ENCODE measurements at regions not wholly inside any gene's neighbourhood (a gene's known extent, or its start where the extent isn't known, plus 50 kb on each side); places are given as distances from the start of the nearest gene placed in this dataset.
A peak's percentile ranks its signal among the peaks of the same experiment; 100 is the strongest.
"Not testable (repeated sequence)": the region's sequence is repeated elsewhere in the genome, so short reads cannot be mapped to it uniquely, and the experiment has no call there.

DNA sequence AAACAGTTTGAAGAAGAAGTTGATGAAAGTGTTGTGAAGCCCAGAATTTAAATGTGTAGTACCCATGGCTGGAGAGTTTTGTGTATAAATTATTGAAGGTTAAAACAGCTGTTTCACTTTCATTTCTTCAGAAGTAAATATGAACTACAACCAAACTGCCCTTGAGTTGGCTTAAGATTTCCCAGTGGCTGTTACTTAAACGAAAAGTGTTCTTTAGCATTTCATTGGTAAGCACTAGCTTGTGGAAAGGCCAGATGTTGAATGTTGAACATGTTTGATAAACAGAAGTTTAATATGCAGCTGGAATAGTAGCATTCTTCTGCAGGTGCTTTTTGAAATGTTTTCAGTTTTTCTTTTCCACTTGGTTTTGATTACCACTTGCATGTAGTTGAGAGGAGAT is 83.2 kb upstream of the TNRC6B start:
- DNase-seq, result no peak

DNA sequence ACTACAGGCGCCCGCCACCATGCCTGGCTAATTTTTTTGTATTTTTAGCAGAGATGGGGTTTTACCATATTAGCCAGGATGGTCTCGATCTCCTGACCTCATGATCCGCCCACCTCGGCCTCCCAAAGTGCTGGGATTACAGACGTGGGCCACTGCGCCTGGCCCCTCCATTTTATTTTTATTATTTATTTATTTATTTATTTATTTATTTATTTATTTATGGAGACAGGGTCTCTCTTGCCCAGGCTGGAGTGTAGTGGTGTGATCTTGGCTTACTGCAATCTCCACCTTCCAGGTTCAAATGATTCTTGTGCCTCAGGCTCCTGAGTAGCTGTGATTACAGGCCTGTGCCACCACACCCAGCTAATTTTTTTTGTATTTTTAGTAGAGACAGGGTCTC is 77.8 kb upstream of the TNRC6B start:
- not testable (repeated sequence) for DNase-seq

DNA sequence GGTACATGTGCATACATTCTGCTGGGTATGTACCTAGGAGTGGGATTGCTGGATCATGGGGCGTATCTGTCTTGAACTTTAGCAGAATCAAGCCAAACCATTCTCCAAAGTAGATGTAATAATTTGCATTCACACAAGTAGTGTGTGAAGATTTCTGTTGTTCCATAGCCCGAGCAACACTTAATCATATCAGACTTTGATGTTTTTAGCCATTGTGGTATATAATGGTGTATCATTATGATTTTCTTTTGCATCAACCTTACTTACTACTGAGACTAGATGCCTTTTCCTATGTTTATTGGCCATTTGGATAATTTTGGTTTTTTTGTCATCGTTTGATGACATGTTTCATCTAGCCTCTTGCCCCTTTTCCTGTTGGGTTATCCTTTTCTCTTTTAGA is 72.0 kb upstream of the TNRC6B start:
- DNase-seq, result no peak

DNA sequence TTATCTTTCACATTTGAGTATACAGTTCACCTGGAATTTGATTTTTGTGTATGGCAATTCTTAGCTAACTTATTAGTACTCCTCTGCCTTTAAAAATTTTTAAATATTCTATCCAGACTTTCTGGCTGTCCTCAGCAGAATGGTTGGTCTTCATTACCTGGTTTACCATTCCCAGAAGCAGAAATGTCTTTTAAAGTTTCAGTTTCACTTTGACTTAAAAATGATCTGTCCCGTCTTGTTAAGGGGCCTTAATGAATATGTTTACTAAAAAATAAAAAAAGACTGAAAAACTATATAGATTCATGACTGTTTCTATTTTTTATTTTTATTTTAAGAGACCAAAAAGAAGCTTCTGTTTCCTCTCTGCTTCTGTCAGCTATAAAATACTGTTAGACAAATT is 70.5 kb upstream of the TNRC6B start:
- DNase-seq, result no peak

DNA sequence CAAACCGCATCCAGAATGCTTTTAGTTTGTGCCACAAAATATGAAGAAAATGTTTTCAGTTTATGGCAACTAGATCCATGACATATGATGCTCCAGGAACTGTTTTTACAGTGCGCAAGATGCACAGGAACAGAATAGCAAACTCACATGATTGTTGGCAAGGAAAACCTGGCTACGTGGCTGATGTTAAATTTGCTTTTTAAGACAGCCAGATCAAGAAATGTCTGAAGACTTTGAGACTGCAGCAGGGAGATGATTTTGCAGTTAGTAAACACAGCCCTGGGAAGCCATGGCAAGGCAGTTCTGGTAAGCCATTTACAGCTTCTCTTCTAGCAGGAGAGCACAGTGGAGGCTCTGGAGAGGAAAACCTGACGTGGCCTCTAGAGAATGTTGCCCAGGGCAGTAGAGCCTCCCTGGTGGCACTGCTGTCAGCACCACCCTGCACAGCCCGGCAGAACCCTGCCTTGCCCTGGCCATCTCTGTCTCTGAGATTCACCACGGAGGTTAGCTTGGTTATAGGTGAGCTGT is 69.8 kb upstream of the TNRC6B start:
- no peak for DNase-seq

DNA sequence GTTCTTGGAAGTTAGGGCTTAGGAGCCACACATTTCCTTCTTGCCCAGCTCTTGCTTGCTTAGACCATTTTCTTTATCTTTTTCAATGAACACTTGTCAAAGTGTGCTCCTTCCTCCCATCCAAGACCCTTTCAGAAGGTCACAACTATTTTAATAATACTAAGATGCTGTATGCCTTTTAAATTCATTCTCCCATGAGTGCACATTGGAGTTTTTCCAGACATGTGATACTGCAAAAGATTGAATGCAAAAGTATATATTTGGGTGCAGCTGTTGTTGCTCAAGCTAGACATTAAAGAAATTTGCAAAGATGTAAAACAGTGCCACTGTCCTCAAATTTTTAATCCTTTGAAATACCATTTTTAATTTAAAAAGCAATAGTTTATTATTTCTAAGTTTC is 69.3 kb upstream of the TNRC6B start:
- no peak for DNase-seq

DNA sequence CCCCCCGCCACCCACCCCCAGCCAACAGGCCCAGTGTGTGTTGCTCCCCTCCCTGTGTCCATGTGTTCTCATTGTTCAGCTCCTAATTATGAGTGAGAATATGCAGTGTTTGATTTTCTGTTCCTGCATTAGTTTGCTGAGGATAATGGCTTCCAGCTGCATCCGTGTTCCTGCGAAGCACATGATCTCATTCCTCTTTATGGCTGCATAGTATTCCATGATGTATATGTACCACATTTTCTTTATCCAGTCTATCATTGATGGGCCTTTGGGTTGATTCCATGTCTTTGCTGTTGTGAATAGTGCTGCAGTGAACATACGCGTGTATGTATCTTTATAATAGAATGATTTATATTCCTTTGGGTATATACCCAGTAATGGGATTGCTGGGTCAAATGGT is 68.8 kb upstream of the TNRC6B start:
- not testable (repeated sequence) for DNase-seq

DNA sequence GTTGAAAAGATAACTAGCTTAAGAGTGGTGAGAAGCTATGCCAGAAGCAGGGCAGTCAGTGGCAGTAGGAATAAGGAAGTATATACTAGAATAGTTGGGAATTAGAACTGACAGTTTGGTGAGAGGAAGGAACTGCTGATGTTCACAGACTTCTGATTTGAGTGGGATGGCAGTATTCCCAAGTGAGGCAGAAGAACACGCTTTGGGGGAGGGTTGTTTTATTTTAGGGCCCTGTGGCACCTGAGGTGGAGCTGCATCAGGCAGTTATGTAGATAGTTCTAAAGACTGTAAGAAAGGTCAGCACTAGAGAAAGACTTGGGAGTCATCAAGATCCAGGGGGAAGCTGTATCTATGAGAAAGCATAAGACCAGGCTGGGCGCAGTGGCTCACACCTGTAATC is 66.3 kb upstream of the TNRC6B start:
- DNase-seq, result no peak

DNA sequence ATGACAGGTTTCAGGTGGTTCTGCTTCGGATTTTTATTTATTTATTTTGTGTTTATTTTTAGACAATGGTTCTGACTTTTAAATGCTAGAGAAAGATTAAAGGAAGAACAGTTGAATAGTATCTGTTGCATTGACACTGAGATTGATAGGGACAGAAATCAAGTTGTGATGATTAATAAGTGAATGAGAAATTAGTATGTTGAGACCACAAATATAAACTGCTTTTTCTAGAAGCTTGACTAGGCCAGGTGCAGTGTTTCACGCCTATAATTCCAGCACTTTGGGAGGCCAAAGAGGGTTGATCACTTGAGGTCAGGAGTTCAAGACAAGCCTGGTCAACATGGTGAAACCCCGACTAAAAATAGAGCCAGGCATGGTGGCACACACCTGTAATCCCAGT is 65.1 kb upstream of the TNRC6B start:
- DNase-seq, result no peak

DNA sequence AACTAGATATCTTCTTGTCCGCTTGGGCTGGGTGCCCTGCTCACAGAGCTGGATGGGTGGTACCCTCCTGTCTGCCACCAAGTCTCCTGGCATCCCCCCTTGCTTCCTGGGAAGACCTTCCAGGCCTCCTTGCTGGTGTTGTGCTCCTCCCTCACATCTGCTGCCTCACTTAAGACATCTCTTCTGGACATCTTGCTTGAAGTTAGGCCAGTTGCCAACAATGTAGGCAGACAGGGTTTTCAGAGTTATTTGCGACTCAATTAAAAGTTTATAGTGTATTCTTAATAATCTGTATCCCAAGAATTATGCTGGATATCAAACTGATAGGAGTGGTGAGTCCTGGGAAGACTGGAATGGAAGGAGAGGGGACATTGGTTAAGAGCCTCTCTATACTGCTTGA is 64.0 kb upstream of the TNRC6B start:
- no peak for DNase-seq

DNA sequence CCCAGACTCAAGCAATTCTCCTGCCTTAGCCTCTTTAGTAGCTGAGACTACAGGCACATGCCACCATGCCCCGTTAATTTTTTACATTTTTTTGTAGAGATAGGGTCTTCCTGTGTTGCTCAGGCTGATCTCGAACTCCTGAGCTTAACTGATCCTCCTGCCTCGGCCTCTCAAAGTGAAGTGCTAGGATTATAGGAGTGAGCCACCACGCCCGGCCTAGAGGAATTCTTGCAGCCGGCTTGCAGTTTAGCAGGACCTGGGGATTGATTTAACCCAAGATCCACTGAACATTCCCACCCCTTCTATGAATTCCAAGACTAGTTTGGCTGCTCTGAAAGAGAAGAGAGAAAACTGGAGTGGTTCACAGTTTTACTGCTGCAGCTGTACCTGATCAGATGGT is 63.3 kb upstream of the TNRC6B start:
- DNase-seq, result no peak

DNA sequence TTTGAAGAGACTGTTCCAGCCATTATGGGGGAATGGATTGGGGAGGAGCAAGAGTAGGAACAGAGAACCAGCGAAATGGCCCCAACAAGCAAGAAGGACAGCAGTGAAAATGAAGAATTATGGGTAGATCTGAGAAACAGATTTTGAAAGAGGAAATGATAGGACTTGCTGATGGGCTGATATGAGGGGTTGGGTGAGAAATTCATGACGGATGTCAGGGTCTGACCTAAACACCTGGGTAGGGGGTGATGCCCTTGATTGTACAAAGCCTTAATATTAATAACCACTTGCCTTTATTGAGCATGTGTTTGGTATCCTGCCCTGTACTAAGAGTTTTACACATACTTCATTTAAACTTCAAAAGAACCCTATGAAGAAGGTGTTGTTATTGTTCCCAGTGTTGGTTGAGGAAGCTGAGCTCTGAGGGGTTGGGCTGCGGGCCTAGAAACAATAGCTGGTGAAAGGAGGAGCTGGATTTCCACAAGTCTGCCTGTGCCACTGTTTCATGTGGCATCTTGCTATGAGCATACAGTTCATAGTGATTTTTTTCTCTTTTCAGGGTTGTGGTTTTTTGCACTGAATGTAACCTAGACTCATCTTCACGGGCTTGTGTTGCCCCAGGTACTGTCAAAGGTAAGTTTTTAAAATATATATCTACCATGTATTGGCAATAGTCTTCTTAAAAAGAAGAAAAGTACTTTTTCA is 61.1 kb upstream of the TNRC6B start:
- no peak for DNase-seq

DNA sequence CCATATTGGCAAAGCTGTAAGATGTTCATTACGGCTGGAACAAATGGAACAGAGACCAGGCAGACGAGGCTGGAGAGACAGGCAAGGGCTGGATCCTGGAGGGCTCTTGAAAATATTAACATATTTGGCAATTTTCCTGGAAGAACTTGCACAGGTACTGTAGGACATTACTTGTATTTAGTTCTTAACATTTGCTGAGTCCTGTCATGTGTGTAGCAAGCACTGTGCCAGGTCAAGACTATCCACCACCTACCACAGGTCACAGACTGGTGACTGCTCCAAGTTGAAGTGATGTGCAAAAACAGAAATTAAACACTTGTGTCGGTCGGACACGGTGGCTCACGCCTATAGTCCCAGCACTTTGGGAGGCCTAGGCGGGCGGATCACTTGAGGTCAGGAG is 58.7 kb upstream of the TNRC6B start:
- peak in 1 of 3 experiments; percentile 1 for DNase-seq

DNA sequence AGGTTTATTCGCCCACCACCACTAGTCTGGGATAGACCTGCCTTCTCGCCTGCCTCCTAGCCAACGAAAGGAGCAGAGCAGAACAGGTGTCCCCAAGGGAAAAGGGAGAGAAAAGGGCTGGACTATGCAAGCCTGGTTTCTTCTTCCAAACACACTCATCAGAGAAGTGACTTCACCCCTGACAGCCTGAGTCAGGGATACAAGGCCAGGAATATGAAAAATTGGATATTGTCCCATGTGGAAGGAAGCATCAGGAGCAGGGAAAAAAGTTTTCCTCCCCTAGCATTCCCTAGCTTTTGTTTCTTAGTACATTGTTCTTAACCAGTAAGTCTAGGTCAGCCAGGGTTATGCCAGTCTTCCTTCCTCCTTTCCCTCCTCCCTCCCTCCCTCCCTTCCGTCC is 56.9 kb upstream of the TNRC6B start:
- DNase-seq, result no peak

DNA sequence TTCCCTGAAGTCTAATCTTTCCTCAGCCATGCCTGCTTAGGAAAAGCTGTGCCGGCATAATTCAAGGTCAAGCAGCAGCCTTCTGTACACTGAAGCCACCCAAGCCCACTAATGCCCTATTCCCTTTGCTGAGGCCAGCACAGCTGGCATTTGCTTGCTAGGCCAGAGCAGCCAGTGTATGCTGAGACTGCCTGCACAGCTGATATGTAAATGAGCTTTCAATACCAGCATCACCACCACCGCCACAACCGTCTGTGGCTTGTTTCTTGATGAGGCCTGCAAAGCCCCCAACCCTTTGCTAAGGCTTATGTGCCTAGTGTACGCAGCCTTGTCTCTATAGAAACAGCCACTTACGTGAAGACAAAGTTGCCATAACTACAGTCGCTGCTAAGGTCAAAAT is 56.3 kb upstream of the TNRC6B start:
- DNase-seq, result peak in 2 of 3 experiments; percentile 1 to 20

DNA sequence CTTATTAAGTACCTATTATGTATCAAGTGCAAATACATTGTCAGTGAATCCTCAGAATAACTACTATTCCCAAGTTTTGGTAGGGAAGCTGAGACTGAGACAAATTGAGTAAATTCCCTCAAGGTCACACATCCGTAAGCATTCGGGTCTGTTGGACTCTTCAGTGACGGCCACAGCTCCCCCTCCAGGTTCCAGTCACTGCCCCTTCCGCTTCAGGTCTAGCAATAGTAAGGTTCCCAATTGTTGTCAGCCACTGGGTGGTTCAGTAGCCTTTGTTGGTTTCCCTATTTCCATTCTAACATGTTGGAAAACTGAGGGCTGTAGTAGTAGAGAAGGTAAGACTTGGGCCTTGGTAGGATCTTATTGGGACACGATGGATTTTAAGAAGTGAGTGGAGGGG is 54.9 kb upstream of the TNRC6B start:
- DNase-seq, result no peak

DNA sequence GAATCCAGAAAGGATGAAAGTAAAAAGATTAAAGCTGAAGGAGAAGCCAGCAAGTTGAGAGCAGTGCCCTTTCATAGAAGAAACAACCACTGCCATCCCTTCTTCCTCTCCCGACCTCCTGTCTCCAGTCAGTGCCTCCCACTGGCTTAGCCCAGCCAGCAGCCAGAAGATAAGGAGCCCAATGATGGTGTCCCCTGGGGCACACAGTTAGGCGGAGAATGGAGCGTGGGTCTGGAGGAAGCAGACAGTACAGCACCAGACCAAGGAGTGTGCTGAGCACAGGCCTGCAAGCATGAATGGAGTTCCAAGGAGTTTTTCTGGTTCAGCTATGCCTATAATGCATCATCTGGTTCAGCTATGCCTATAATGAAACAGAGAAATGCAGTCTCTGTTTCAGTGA is 54.3 kb upstream of the TNRC6B start:
- DNase-seq, result peak in 1 of 3 experiments; percentile 8

Data from NCI-H1417 (cell line).